ENCODE measurements at regions not wholly inside any gene's neighbourhood (a gene's known extent, or its start where the extent isn't known, plus 50 kb on each side); places are given as distances from the start of the nearest gene placed in this dataset.

DNA sequence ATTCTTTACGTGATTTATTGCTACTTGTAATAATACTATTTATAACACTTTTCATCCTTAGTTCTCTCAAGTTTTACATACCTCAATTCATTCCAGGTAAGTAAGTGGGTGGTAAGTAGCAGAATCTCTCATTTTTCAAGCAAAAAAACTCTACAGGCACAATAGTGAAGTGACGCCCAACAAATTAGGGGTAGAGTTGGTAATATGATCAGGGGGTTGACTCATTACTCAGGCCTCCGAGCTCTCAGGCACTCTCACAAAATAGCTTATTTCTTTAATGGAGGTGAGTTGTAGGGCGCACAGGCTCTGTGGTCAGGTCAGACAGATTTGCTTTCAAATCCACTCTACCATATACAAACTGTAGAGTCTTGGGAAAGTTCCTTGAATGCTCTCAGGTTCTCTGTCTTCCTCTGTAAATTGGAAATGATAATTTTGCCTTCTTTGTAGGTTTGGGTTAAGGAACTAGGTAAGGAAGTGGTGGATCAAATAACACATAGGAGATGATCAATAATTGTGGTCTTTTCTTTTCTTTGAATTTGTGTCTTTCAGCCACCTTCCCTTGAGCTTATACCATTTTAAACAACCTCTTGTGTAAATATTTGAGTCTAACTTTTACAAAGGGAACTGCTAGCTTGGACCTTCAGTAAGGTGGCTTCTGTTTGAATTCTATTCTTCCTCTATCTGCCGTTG, 134.9 kb upstream of the LEF1 start:
- no peak for DNase-seq (ENCODE audit: low read depth in 1 of 2, low spot score in 1 of 2)
- no peaks in the 10 kb centered on the region for H3K36me3 ChIP-seq
- no peak for TF ChIP-seq CTCF (IDR thresholded peaks at IDR 0.05; ENCODE audit: low read depth, low read length)
- no peaks in the 10 kb centered on the region for H3K27me3 ChIP-seq
- no peak overlapping the region for H3K4me3 ChIP-seq
- no peaks in the 10 kb centered on the region for H3K9me3 ChIP-seq (ENCODE audit: low read depth)
- H3K4me1 ChIP-seq (ENCODE audit: low read depth) = no peaks in the 10 kb centered on the region
- H3K27ac ChIP-seq = no peak overlapping the region

DNA sequence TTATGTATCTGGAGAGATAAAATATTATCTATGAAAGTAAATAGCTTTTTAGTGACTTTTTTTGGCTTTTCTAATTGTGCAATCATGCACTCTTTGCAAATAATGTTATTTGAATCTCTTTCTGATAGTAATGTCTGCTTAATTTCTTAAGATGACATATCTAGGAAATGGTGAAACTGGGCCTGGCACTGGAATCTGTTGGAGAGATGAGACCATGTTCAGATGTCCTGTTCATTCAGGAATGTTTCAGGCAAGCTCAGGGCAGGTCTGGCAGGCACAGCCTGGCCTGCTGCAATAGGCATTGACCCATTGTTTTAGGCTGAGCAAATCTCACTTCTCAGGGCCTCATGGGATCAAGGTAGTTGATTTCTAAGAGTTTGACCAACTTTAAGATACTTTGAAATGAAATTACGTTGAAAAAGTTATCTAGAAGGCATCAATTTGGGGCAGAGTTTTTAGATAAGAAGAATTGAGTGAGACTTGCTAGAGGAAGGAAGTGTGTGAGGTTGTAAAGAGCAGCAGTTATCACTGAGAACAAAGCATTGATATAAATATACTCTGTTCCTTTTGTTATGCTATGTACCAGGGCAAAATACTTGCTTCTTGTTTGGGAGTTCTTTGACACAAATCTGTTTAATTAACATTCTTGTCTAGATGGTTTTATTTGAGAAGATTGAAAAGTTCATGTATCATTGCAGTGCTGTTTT, 133.0 kb upstream of the LEF1 start:
- TF ChIP-seq CTCF (IDR thresholded peaks at IDR 0.05; ENCODE audit: low read depth, low read length) = no peak
- Histone ChIP-seq H3K27me3 (no peaks in the 10 kb centered on the region), H3K36me3 (no peaks in the 10 kb centered on the region), H3K4me1 (ENCODE audit: low read depth) (no peaks in the 10 kb centered on the region), H3K9me3 (ENCODE audit: low read depth) (no peaks in the 10 kb centered on the region), H3K27ac (no peak overlapping the region), H3K4me3 (no peak overlapping the region)
- DNase-seq (ENCODE audit: low read depth in 1 of 2, low spot score in 1 of 2) = no peak

DNA sequence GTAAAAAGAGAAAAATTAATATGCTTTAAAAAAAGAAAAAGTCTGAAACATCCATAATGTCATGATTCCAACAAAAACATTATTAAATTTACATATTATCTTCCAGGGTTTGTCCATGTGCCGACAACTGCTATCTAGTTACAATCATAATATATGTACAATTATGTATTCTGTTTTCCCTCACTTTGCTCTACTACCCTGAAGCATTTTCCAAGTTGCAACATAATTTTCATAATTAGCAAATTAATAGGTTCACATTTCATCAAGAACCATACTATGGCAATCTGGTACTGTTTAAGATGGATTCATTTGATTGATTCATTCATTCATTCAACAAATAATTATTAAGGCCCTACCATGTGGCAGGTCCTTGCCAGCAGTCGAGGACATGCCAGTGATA, 128.9 kb upstream of the LEF1 start:
- DNase-seq (ENCODE audit: low read depth in 1 of 2, low spot score in 1 of 2) = no peak
- Histone ChIP-seq H3K4me1 (ENCODE audit: low read depth) (no peaks in the 10 kb centered on the region), H3K36me3 (no peaks in the 10 kb centered on the region), H3K9me3 (ENCODE audit: low read depth) (no peaks in the 10 kb centered on the region), H3K27me3 (no peaks in the 10 kb centered on the region), H3K27ac (no peak overlapping the region), H3K4me3 (no peak overlapping the region)
- no peak for TF ChIP-seq CTCF (IDR thresholded peaks at IDR 0.05; ENCODE audit: low read depth, low read length)

DNA sequence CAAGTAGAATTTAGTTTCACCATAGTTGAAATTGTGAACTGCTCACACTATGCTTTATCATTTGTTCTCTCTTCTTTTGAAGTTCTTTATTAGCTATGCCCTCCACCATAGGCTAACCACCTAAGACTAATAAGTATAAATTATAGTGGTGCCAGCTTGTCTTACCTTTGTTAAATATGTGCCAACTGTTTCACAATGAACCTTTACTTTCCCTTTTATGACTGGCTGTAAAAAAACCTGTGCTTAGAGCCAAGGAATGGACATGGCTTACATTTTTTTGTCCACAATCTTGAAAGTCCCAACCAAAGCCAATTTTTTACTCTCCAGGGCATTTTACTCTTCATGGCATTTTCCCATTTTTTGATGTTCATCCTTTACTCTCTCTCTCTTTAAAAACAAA, 123.5 kb upstream of the LEF1 start:
- H3K9me3 ChIP-seq (ENCODE audit: low read depth) = no peaks in the 10 kb centered on the region
- TF ChIP-seq CTCF (IDR thresholded peaks at IDR 0.05; ENCODE audit: low read depth, low read length) = no peak

GRCh38 chr4:108291137-108291536, 122.4 kb upstream of the LEF1 start:
- H3K9me3 ChIP-seq (ENCODE audit: low read depth) = no peaks in the 10 kb centered on the region
- no peaks in the 10 kb centered on the region for H3K36me3 ChIP-seq
- no peak for DNase-seq (ENCODE audit: low read depth in 1 of 2, low spot score in 1 of 2)
- no peak overlapping the region for H3K4me3 ChIP-seq
- H3K4me1 ChIP-seq (ENCODE audit: low read depth) = no peaks in the 10 kb centered on the region
- H3K27ac ChIP-seq = no peak overlapping the region
- TF ChIP-seq CTCF (IDR thresholded peaks at IDR 0.05; ENCODE audit: low read depth, low read length) = no peak
- H3K27me3 ChIP-seq = no peaks in the 10 kb centered on the region

More for the DNA sequence above, 123.5 kb upstream of the LEF1 start:
- no peak overlapping the region for H3K27ac ChIP-seq
- no peak for DNase-seq (ENCODE audit: low read depth in 1 of 2, low spot score in 1 of 2)
- no peaks in the 10 kb centered on the region for H3K27me3 ChIP-seq
- no peak overlapping the region for H3K4me3 ChIP-seq
- H3K36me3 ChIP-seq = no peaks in the 10 kb centered on the region
- no peaks in the 10 kb centered on the region for H3K4me1 ChIP-seq (ENCODE audit: low read depth)

All from cardiac muscle cell (in vitro differentiated cells and primary cell).